Nephron progenitor cell (in vitro differentiated cells): ENCODE measurements at regions not wholly inside any gene's neighbourhood (a gene's known extent, or its start where the extent isn't known, plus 50 kb on each side); places are given as distances from the start of the nearest gene placed in this dataset.

Experiments used
- DNase-seq: peaks from one replicate; pipeline ENCODE4 v3.0.0; 2021
- H3K27ac Mint-ChIP-seq: 2 replicates; pipeline ENCODE4 v1.8.0; 2021; ENCODE audit warnings: mild to moderate bottlenecking, moderate library complexity, mixed read lengths
- H3K27me3 Mint-ChIP-seq: 2 replicates; pipeline ENCODE4 v1.8.0; 2021; ENCODE audit warnings: mild to moderate bottlenecking, low read depth, mixed read lengths; ENCODE audit not compliant: poor library complexity
- H3K36me3 Mint-ChIP-seq: 2 replicates; pipeline ENCODE4 v1.8.0; 2021; ENCODE audit warnings: low read depth, mixed read lengths
- H3K4me1 Mint-ChIP-seq: 2 replicates; pipeline ENCODE4 v1.8.0; 2021; ENCODE audit warnings: mixed read lengths
- H3K4me3 Mint-ChIP-seq: 2 replicates; pipeline ENCODE4 v1.8.0; 2021; ENCODE audit warnings: mild to moderate bottlenecking, moderate library complexity, mixed read lengths
- H3K9me3 Mint-ChIP-seq: 2 replicates; pipeline ENCODE4 v1.8.0; 2021; ENCODE audit warnings: mild to moderate bottlenecking, moderate library complexity, mixed read lengths
- TF ChIP-seq, protein P1 (sequence below): fragments of 200-600 bp; sonication (generic); IDR thresholded peaks from 2 replicates; pipeline ENCODE4 v1.5.0; 2021; ENCODE audit warnings: antibody characterized with exemption

GRCh38 chr10:78923647-78924318 lies 145.0 kb upstream of the ZMIZ1 start:
- H3K9me3 Mint-ChIP-seq: no peaks in the 10 kb centered on the region
- peaks cover 77% of the 10 kb centered on the region for H3K4me1 Mint-ChIP-seq
- peak overlapping the region; percentile 53 for H3K27ac Mint-ChIP-seq

GRCh38 chr10:78924319-78925003 lies 144.3 kb upstream of the ZMIZ1 start:
- Mint-ChIP-seq H3K4me1 (peaks cover 70% of the 10 kb centered on the region), H3K27ac (no peak overlapping the region), H3K27me3 (peaks cover 18% of the 10 kb centered on the region), H3K9me3 (no peaks in the 10 kb centered on the region), H3K4me3 (no peak overlapping the region), H3K36me3 (no peaks in the 10 kb centered on the region)
- no peak for DNase-seq
- TF ChIP-seq, protein P1, sequence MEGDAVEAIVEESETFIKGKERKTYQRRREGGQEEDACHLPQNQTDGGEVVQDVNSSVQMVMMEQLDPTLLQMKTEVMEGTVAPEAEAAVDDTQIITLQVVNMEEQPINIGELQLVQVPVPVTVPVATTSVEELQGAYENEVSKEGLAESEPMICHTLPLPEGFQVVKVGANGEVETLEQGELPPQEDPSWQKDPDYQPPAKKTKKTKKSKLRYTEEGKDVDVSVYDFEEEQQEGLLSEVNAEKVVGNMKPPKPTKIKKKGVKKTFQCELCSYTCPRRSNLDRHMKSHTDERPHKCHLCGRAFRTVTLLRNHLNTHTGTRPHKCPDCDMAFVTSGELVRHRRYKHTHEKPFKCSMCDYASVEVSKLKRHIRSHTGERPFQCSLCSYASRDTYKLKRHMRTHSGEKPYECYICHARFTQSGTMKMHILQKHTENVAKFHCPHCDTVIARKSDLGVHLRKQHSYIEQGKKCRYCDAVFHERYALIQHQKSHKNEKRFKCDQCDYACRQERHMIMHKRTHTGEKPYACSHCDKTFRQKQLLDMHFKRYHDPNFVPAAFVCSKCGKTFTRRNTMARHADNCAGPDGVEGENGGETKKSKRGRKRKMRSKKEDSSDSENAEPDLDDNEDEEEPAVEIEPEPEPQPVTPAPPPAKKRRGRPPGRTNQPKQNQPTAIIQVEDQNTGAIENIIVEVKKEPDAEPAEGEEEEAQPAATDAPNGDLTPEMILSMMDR: no peak

More at GRCh38 chr10:78923647-78924318, 145.0 kb upstream of the ZMIZ1 start:
- Mint-ChIP-seq H3K4me3 (peak overlapping the region; percentile 47), H3K36me3 (no peaks in the 10 kb centered on the region), H3K27me3 (peaks cover 18% of the 10 kb centered on the region)
- DNase-seq: no peak
- TF ChIP-seq, protein P1: no peak

- TF ChIP-seq, protein P1: no peak
- Mint-ChIP-seq H3K4me3 (no peak overlapping the region), H3K27ac (no peak overlapping the region), H3K4me1 (peaks cover 65% of the 10 kb centered on the region), H3K9me3 (no peaks in the 10 kb centered on the region), H3K27me3 (peaks cover 16% of the 10 kb centered on the region), H3K36me3 (no peaks in the 10 kb centered on the region)
- DNase-seq: no peak
Observed at GRCh38 chr10:78925275-78925674, 143.5 kb upstream of the ZMIZ1 start.

DNA sequence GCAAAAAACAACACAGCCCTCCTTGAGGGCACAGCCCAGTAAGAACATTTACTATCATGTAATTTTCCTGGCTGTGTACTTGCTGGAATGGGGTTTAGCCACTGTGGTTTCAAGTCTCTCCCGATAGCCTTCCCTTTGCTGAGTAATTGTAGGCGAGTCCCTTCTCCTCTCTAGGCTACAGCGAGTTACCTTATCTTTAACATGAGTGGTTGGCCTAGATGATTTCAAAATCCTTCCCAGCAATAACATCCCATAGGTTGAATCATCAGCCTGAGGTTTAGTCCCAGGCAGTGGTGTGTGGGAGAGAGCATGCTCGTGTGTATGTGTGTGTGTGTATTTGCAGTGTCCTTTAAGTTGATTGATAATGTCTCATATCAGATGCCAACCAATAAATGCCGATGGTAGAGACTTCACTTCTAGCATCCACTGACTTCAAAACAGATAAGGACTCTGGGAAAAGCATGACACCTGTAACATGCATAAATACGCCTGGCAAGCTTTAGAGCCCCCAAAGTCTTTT lies 142.9 kb upstream of the ZMIZ1 start:
- Mint-ChIP-seq H3K27ac (no peak overlapping the region), H3K36me3 (no peaks in the 10 kb centered on the region), H3K4me1 (peaks cover 67% of the 10 kb centered on the region), H3K27me3 (peaks cover 18% of the 10 kb centered on the region), H3K9me3 (no peaks in the 10 kb centered on the region), H3K4me3 (no peak overlapping the region)
- TF ChIP-seq, protein P1: no peak
- DNase-seq: no peak

DNA sequence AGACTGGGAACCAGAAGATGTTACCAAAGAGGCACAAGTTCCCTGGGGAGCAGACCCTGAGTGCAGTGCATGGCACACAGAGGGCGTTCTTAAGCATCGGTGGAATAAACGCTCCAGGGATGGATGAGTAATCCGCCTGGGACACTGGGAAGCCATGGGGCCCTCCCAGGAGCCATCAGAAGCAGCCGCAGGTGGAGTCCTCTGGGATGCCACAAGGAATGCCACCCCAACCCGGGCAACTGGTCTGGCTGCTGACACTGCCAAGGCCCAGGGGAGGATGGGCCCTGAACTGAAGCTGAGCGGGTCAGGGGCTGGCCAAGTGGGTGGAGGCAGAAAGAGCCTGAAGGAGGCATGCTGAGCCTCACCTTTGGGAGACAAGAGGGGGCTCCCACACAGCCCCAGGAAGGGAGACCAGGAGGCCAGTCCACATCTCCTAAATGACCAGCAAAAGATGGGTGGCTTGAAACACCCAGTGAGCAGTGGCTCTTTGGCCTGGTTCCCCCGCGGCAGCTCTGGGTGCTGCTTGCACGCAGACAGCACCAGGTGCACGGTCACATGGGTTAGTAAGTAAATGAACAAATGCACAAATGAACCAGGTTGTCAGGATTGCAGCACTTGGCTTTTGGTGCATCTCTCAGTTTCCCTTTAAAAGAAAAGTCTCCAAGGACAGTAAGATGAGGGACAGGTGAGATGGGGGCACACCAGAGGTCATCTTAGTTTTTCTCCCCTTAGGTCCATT lies 141.3 kb upstream of the ZMIZ1 start:
- Mint-ChIP-seq H3K36me3 (no peaks in the 10 kb centered on the region), H3K9me3 (no peaks in the 10 kb centered on the region), H3K27ac (no peak overlapping the region), H3K4me3 (no peak overlapping the region), H3K4me1 (peaks cover 72% of the 10 kb centered on the region), H3K27me3 (peaks cover 16% of the 10 kb centered on the region)
- no peak for DNase-seq
- TF ChIP-seq, protein P1: no peak
